Testis (tissue), 2 donors: ENCODE measurements at regions not wholly inside any gene's neighbourhood (a gene's known extent, or its start where the extent isn't known, plus 50 kb on each side); places are given as distances from the start of the nearest gene placed in this dataset.

Experiments used
- CTCF ChIP-seq, 3 experiments: fragments of 450-650 bp in 2 of 3; fragments of 200-600 bp in 1 of 3; sonication (generic) in 1 of 3; IDR thresholded peaks; one replicate each; pipeline ENCODE4 v1.5.1; 2016 to 2019; ENCODE audit warnings: antibody characterized with exemption in 3 of 3, mild to moderate bottlenecking in 2 of 3, moderate library complexity in 1 of 3
- POLR2A ChIP-seq: fragments of 450-650 bp; IDR thresholded peaks from one replicate; pipeline ENCODE4 v1.6.1; 2017; ENCODE audit warnings: antibody characterized with exemption, mild to moderate bottlenecking, moderate library complexity

DNA sequence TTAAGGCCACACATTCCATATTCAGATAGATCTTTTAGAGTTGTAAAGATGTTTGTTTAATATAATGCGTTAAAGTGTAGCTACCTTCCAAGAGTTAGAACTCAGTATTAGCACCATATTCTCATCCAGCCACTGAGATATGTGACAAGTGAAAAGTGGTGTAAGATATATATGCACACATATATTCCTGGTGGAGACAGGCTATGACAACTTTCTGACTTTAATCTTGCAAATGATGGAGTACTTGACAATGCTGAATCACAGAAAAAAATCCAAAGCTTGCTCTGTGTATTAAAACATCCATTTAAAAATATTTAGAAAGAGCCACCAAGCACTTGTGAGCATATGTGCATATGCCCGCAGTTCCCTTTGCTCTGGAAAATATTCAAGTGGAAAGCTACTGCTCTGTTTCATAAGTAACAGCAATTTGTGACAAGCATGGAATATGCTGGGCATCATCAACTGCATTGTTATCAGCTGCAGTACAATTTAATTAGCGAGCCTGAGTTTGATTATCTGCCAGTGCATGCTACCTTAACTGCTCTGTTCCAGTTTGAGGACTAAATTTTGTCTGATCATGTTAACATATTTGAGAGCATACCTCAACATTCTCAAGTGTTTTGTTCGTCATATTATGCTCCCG lies 64.8 kb downstream of the VIP start:
- TF ChIP-seq CTCF (IDR thresholded peaks at IDR 0.05): no peak
- TF ChIP-seq POLR2A: no peak
